AG08396 (cell line): ENCODE measurements at regions not wholly inside any gene's neighbourhood (a gene's known extent, or its start where the extent isn't known, plus 50 kb on each side); places are given as distances from the start of the nearest gene placed in this dataset.

Experiments used
- DNase-seq: peaks from one replicate; pipeline ENCODE4 v3.0.0; 2012; ENCODE audit warnings: low spot score, mixed read lengths

DNA sequence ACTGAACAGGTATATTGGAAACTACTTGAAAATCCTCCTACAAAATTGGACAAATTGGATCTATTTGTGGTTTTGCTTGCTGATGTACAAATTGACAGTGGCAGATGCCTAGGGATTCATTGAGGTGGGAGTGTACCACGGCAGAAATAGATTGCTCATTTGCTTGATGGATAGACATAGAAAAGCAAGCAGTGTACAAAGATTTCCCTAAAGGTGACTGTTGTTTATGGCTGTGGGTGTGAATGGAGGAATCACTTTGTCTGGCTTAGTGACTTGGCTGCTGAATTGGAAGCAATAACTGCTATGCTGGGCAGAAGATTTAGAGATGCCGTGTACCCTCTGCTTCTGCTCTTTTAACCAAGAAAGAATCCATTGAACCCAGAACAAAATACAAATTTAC is 191.0 kb upstream of the GRID2 start:
- DNase-seq = no peak

DNA sequence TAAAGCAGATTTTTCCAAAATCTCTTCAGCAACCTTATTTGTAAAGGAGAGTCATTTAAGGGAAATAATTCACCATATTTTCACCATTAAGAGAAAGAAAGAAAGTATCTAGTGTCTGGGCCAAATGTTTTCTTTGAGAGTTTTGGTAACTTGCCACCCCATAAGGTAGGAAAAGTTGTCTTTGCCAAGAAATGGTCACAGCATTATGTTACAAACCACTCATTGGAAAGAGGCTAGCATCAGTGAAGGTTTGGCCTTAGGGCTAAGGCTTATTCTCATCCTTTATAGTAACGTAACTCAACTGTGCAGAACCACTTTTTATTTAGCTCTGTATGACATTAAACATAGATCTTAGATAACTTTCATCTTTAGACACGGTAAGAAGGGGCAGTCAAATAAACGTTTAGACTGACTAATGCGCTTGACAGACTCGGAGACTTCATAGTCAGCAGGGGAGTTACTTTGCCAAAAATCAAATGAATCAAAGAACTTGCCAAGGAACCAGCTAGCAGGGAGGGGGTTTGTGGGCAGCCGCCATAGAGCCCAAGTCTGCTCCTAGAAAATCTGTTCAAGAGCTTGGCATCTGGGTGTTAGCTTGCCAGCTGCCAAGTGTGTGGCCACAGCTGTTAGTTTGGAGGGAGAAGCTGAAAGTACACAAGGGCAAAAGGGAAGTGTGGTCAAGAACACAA is 182.8 kb upstream of the GRID2 start:
- DNase-seq = no peak

DNA sequence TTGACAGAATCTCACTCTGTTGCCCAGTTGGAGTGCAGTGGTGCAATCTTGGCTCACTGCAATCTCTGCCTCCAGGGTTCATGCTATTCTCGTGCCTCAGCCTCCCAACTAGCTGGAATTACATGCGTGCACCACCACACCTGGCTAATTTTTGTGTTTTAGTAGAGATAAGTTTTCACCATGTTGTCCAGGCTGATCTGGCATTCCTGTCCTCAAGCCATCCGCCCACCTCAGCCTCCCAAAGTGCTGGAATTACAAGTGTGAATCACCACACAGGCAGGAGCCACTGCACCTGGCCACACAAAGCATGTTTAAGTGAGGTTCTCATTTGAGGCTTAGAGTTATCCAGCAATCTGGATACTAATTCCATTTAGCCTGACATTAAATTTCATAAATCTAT is 180.9 kb upstream of the GRID2 start:
- no peak for DNase-seq

DNA sequence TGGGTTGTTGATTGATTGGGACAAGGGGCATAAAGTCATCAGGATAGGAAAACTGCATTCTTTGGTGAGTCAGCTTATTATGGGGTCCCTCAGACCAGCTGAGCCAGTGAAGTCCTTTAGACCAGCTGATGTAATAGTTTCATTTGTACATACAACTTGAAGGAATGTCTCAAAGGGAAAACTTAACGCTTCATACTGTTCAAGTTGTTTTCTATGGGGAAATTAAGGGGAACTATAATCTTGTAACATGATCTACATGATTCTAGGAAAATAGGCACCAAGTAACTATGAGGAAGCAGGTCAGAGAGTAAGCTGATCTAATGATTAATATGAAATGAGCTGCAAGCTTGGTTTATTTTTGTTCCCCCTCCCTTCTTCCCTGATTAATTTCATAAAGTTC is 175.1 kb upstream of the GRID2 start:
- no peak for DNase-seq

DNA sequence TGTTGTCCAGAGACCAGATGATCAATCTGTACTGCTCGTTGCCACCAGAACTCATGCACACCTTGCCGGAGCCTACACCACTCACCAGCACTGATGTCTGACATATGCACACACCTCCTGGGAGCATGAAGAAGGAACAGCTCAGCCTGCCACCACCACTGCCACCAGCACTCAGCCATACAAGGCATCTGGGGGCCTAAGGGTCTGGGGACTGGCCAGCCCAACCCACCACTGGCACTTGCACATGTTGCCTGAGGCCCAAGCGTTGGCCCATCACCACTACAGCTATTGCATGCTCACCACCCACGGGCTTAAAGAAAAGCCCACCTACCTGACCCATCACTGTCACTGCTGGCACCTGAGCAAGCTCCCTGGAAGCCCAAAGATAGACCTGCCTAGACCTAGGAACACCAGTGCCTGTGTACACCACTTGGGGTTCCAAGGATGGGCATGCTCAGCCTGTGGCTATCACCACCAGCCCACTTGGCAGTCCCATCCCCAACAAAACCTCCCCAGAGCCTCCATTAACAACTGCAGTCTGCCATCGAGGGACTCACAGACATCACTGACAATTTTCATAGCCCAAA is 174.3 kb upstream of the GRID2 start:
- DNase-seq = no peak

DNA sequence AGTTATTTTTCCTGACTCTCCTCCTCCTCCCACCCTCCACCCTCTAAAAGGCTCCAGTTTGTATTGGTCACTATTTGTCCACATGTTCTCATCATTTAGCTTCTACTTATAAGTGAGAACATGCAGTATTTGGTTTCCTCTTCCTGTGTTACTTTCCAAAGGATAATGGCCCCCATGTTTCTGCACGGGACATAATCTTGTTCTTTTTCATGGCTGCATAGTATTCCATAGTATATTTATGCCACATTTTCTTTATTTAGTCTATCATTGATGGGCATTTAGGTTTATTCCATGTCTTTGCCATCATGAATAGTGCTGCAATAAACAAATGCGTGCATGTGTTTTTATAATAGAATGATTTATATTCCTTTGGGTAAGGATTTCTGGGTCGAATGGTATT is 167.3 kb upstream of the GRID2 start:
- DNase-seq = no peak

DNA sequence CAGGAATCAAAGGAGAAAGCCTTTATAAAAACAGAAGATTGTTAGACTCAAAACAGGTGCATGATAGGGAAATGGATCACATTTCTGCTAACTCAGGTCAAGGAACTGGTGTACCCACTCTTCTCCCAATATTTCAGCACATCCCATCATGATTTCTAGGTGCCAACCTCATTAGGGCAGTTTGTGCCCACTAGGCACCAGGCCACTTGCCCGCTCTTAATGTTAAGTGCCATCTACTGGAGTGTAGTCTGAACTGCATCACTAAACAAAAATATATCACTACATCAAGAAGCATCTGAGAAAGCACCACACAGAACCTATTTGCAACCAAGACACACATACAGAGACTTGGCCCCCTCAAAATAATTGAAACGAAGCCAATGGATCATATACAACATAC is 140.4 kb upstream of the GRID2 start:
- no peak for DNase-seq

DNA sequence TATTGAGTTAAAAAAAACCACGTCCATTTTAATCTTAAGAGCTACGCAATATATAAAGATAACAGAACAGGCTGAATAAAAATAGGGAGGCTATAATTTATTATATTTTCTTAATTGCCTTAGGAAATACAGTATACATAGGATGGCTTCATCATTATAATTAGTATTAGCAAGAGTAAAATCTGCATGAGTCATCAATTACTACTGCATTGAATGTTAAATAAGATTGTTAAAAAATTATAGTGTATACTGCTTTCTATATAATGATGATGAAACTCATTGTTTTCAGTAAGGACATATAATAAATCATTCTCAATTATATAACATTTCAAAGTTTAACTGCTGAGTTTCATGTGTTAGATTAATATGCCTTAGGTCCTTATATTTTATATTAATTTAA is 133.4 kb upstream of the GRID2 start:
- no peak for DNase-seq

DNA sequence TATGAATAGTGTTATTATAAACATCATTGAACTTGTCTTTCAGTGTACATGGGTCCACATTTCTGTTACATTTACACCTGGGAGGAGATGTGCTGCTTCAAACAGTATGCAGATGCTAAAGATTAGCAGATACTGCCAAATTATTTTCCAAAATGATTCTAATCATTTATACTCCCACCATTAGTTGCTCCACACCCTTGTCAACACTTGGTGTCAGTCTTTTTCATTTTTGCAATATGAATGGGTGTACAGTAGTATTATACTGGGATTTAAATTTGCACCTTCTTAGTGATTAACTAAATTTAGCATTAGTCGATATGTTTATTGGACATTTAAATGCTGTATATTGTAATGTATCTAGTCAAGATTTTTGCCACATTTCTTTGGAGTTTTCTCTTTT is 131.6 kb upstream of the GRID2 start:
- DNase-seq = no peak

DNA sequence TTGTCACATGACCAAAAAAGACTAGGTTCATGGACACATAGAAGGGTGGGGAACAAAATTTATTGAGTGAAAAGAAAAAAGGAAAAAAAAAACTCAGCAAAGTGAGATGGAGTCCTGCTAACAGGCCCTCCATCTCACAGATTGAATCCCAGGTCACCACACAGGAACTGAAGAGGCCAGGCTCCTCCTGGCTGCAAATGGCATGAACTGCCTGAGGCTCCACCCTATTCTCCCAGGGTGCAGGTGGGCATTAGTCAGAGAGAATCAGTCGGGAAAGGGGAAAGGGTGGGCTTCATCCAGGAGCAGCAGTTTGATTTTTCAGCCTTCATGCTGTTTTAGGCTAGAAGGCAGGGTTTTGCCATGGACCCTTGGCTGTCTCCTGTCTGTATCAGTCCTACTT is 128.5 kb upstream of the GRID2 start:
- DNase-seq = no peak

DNA sequence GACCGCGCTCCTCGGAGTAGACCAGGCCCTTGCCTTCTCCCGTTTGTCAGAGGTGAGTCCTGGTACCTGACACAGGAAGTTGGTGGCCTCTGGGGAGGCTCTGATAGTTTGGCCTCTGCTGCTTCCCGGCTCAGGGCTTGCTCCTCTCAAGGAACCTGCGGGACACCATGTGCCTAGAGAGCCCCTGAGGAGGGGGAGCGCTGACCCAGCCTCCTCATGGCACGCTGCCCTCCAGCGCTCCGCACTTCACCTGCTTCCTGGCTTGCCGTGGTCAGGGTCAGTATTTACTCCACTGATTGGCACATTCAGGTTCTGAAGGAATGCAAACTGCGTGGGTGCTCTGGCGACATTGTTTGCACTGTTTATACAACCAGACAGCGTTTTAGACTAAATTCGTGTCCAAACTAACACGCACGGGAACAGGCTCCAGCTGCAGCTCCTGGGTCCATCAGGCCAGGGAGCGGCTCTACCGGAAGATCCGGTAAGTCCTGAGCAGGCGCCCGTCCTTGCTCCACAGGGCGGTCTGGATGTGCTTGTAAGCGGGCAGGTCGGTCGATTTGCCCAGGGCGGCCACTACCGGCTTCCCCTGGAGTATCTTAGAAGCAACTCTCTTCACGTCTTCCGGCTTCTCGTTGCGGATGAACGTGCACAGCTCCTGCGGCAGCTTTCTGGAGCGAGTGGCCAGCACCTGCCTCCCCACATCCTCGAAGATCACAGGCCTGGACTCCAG is 121.6 kb upstream of the GRID2 start:
- DNase-seq = no peak

DNA sequence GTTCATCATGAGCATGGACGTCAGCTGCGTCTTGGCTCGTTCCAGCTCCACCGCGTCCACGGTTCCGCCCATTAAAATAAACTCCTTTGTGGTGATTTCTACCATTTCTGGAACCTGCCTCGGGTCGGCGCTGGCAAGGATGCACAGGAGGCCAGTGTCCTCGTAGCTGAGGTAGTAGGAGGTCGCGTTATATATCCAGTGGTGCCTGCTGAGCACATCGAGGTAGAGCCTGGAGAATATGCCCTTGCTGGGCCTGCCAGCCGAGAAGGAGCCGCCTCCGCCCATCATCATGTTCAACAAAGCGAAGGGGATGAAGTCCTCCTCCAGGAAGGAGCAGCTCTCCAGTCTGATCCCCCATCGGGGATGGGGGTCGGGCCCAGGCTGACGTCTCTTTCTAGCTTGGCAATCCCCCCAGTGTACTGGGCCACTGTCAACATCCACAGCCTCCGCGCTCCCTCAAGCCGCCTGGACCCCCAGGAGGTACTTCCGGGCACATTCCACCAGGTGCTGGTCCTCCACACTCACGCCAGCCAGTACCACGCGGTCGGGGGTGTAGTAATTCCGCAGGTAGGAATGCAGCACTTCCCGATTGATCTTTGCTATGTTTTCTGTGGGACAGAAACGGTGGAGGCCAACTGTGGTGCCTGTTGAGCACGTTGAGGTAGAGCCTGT is 120.9 kb upstream of the GRID2 start:
- no peak for DNase-seq

DNA sequence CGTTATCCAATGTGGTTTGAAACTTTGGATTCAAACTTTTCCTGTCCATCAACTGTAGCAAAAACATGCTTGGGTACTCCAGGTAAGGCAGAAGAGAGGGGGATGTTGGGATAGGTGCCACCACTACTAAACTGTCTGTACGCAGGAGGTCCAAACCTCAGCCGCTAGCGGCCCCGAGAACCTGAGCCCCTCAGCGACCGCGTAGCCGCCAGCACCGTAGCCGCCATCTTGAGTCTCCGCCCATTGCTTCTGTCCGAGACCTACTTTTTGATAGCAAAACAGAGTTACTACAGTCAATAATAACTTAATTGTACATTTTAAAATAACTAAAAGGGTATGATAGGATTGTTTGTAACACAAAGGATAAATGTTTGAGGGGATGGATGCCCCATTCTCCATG is 119.9 kb upstream of the GRID2 start:
- no peak for DNase-seq

DNA sequence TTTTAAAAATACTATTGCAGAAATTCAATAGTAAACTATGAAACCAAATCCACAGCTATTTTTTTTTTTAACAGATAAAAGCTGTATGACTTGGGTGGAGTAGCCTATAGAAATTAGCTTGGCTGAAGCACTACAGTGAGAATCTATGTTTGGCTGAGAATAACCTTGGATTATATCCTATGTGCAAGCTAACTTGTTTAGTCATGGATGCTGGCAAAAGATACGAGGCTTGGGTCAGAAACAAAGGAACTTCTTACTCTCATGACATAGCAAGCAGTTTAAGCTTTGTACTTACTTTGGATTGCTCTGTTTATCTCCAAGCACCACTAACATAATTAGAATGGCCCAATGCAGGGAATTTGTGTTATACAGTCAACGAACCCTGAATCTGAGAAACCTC is 119.2 kb upstream of the GRID2 start:
- DNase-seq = no peak

DNA sequence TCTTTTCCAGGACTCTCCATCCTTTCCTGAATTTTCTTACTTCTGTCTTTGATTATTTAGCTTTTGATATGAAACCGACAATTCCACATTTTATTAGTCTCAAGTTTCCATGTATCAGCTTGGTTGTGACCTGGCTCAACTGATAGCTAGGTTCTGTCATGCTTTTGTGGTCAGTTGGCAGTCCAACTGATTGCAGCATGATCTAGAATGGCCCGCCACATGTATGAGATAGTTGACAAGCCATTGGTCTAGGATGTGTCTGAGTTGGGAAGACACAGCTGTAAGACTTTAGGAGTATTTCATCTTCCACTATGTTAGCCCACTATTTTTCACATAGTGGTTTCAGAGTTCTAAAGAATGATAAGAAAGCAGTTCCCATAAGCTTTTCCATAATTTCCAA is 117.5 kb upstream of the GRID2 start:
- no peak for DNase-seq

DNA sequence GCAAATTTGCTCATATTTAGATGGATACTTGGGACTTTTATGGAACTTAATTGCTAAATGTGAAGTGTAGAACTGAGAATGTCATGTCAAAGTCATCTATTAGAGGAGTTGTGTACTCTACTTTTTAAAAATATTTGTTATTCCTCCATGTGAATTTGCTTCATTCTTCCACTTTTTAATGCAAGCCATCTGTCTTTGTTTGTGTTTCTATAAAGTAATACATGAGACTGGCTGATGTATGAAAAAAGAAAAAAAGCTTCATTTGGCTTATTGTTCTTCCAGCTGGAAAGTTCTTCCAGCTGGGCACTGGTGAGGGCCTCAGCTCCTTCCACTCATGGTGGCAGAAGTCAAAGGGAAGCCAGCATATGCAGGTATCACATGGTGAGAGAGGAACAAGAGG is 114.6 kb upstream of the GRID2 start:
- no peak for DNase-seq

DNA sequence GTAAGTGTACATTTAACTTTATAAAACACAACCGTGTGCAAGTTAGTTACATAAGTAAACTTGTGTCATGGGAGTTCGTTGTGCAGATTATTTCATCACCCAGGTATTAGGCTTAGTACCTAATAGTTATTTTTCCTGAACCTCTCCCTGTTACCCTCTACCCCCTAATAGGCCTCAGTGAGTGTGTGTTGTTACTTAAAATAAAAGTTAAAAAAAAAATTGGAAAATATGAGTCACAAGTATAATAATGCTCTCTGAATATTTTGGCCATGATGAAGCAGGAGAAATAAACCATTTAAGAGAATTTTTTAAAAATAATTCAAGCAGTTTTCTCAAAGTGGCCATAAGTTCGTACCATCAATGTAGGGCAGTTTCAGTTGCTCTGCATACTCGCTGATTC is 105.1 kb upstream of the GRID2 start:
- peak; percentile 37 for DNase-seq

DNA sequence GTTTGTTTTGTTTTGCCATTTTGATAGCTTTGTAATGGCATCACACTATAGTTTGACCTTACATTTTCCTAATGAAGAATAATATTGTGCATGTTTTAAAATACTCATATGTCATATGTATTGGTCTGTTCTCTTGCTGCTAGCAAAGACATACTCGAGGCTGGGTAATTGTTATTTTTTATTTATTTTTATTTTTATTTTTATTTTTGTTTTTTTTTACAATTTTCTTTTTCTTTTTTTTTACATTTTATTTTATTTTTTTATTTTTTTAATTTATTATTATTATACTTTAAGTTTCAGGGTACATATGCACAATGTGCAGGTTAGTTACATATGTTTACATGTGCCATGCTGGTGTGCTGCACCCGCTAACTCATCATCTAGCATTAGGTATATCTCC is 104.6 kb upstream of the GRID2 start:
- no peak for DNase-seq

DNA sequence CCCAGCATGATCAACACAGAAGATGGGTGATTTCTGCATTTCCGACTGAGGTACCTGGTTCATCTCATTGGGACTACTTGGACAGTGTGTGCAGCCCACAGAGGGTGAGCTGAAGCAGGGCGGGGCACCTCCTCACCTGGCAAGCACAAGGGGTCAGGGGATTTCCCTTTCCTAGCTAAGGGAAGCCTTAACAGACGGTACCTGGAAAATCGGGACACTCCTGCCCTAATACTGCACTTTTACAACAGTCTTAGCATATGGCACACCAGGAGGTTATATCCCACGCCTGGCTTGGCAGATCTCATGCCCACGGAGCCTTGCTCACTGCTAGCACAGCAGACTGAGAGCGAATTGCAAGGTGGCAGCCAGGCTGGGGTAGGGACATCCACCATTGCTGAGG is 92.9 kb upstream of the GRID2 start:
- no peak for DNase-seq

DNA sequence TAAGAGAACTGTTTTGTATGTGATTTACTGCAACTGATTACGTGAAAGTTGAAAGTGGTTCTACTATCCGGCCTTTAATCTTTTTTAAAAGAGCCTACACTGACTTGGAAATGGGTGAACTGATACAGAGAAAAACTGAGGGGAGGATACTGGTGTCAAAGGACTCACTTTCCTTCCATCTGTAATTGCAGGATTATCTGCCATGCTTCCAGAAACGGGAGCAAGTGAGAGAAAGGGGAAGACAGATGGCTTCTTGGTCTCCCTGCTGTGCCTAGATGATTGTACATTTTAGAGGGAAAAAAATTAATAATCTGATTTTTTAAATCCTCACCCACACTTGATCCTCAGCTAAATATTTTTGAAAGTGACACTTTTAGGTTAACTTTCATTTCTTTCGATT is 88.3 kb upstream of the GRID2 start:
- no peak for DNase-seq

DNA sequence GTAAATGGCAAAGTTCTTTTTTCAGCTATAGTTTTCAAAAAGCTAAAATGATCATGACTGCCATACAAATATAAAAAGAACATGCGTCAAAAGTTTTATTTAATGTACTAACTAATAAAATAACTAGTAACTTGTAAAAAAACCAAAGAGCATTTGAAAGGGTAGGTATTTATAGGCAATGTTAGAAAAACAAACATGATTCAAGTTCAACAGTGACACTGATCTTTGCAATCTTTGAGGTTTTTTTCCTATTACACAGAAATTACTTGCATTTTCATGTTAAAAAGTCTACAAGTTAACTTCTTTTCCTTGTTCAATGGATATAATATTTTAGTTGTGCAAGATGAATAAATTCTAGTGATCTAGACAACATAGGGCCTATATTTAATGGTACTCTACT is 72.3 kb upstream of the GRID2 start:
- DNase-seq = no peak

DNA sequence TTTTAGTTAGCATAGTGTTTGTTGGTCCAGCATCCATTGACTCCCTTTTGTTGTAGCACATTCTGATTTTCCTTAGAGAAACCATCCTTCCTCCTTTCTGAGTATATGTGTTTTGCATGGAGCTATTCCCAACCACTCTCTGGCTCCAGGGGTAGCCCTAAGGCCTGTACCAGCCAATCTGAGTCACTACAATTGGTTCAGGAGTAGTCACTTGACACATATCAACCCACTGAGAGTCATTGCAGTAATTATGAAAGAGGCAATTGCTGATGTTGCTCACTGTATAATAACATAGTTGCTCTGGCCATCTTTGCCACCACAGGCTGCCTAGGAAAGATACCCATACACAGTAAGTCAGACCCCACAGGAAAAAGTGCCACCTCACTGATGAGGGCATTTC is 71.2 kb upstream of the GRID2 start:
- no peak for DNase-seq
